K562 (cell line): ENCODE measurements at regions not wholly inside any gene's neighbourhood (a gene's known extent, or its start where the extent isn't known, plus 50 kb on each side); places are given as distances from the start of the nearest gene placed in this dataset.

Source experiments
- ATAC-seq: fragments of 200-7000 bp; cut with Tn5 transposase; 3 replicates; pipeline ENCODE4 v1.9.1; 2020; ENCODE audit warnings: moderate library complexity
- BruUV-seq: library from RNA; stranded (reverse); fragments of 400-500 nt; replicated peaks from 2 replicates; lab custom pipeline; 2021; lab: Mats Ljungman, UMichigan
- CTCF ChIA-PET: fragments of 300-600 bp; formaldehyde crosslinking; extraction: SDS; loops from one replicate; lab custom pipeline; 2021; ENCODE audit warnings: low intra/inter-chr PET ratio; lab: Yijun Ruan, JAX
- POLR2A ChIA-PET: fragments of 300-600, 350-650 bp; sonication (Branson Sonifier 250); formaldehyde crosslinking; extraction: SDS; loops from one replicate; lab custom pipeline; 2021; ENCODE audit warnings: antibody characterized with exemption, inconsistent platforms; lab: Yijun Ruan, JAX
- DNase-seq, 4 experiments: peaks; one replicate each; pipeline versions ENCODE4 v3.0.0 to v3.0.0-alpha.2; 2011 to 2018; ENCODE audit warnings: low spot score in 3 of 4, mixed read lengths in 3 of 4; ENCODE audit errors: extremely low read depth in 1 of 4
- FAIRE-seq: peaks from 2 replicates; lab custom pipeline; 2011; peaks lifted over from hg19 to GRCh38; lab: Jason Lieb, UNC
- H2AFZ ChIP-seq: 2 replicates; pipeline ENCODE4 v1.6.0; 2011; ENCODE audit warnings: low read depth, low read length, control low read depth, inconsistent platforms
- H3K27ac ChIP-seq: fragments of 200-600 bp; 3 replicates; pipeline ENCODE4 v1.8.0; 2011; ENCODE audit warnings: low read depth, mild to moderate bottlenecking, control low read depth, inconsistent platforms, low read length, moderate library complexity, mixed read lengths; ENCODE audit errors: extremely low read depth
- H3K27me3 ChIP-seq, 2 experiments: fragments of 300-600 bp in 1 of 2; 2 replicates in 1 of 2; 3 replicates in 1 of 2; pipeline versions ENCODE4 v1.6.0 to v1.8.0; 2011; ENCODE audit warnings: inconsistent platforms in 2 of 2, low read length in 2 of 2, mild to moderate bottlenecking in 1 of 2, mixed read lengths in 1 of 2, moderate library complexity in 1 of 2; ENCODE audit not compliant: control insufficient read depth in 2 of 2, insufficient read depth in 2 of 2
- H3K36me3 ChIP-seq: fragments of 300-600 bp; 3 replicates; pipeline ENCODE4 v1.8.0; 2011; ENCODE audit warnings: mild to moderate bottlenecking, low read length, inconsistent platforms; ENCODE audit not compliant: control insufficient read depth, insufficient read depth
- H3K4me1 ChIP-seq, 2 experiments: fragments of 200-600 bp in 1 of 2; replicated peaks in 1 of 2; 2 replicates in 1 of 2; 3 replicates in 1 of 2; pipeline versions ENCODE4 v1.5.1 to v1.8.0; 2011; ENCODE audit warnings: inconsistent platforms in 2 of 2, low read length in 2 of 2, mild to moderate bottlenecking in 1 of 2, mixed read lengths in 1 of 2, moderate library complexity in 1 of 2; ENCODE audit not compliant: control insufficient read depth in 2 of 2, insufficient read depth in 2 of 2
- H3K4me2 ChIP-seq: 2 replicates; pipeline ENCODE4 v1.6.1; 2011; ENCODE audit warnings: low read length, control low read depth, inconsistent platforms, mixed read lengths; ENCODE audit not compliant: insufficient read depth
- H3K4me3 ChIP-seq: fragments of 200-600 bp; sonication (generic), shearing (Covaris generic); 2 replicates; pipeline ENCODE4 v1.5.1; 2016; ENCODE audit warnings: control low read depth, inconsistent platforms
- H3K79me2 ChIP-seq: fragments of 200-600 bp; 3 replicates; pipeline ENCODE4 v1.8.0; 2011; ENCODE audit warnings: low read length, inconsistent platforms; ENCODE audit not compliant: control insufficient read depth, insufficient read depth
- H3K9ac ChIP-seq, 2 experiments: 2 replicates each; pipeline versions ENCODE4 v1.6.0 to v1.6.1; 2011; ENCODE audit warnings: low read depth in 2 of 2, low read length in 2 of 2, control low read depth in 1 of 2, inconsistent platforms in 1 of 2, mild to moderate bottlenecking in 1 of 2, mixed read lengths in 1 of 2; ENCODE audit not compliant: insufficient read depth in 1 of 2
- H3K9me1 ChIP-seq: one replicate; pipeline ENCODE4 v1.6.0; 2011; ENCODE audit warnings: inconsistent platforms, mild to moderate bottlenecking, low read length, moderate library complexity; ENCODE audit not compliant: control insufficient read depth, insufficient read depth
- H3K9me3 ChIP-seq: replicated peaks from 2 replicates; pipeline ENCODE4 v1.5.1; 2011; ENCODE audit warnings: low read depth, low read length, inconsistent platforms; ENCODE audit not compliant: control insufficient read depth, insufficient read depth
- H4K20me1 ChIP-seq: replicated peaks from 2 replicates; pipeline ENCODE4 v1.6.1; 2011; ENCODE audit warnings: low read length, inconsistent platforms, mixed read lengths; ENCODE audit not compliant: control insufficient read depth, insufficient read depth
- CBX1 ChIP-seq: sonication (generic); IDR thresholded peaks from 2 replicates; pipeline ENCODE4 v1.6.1; 2016; ENCODE audit warnings: antibody characterized with exemption, low read depth, mild to moderate bottlenecking
- ELK1 ChIP-seq: sonication (generic); formaldehyde crosslinking; IDR thresholded peaks from 2 replicates; pipeline ENCODE4 v1.8.1; 2022; ENCODE audit warnings: missing genetic modification reagents
- ESRRB ChIP-seq: fragments of 250-450 bp; sonication (Bioruptor Pico); IDR thresholded peaks from 2 replicates; pipeline ENCODE4 v1.5.0; 2020; ENCODE audit warnings: mild to moderate bottlenecking, moderate library complexity, borderline replicate concordance
- ETV6 ChIP-seq, 3 experiments: fragments of 150-350 bp in 1 of 3; sonication (generic) in 1 of 3; formaldehyde crosslinking in 1 of 3; IDR thresholded peaks; 2 replicates each; pipeline versions ENCODE4 v1.6.1 to v1.8.0; 2014 to 2022; ENCODE audit warnings: borderline replicate concordance in 2 of 3, low read depth in 2 of 3, antibody characterized with exemption in 1 of 3, low read length in 1 of 3, mild to moderate bottlenecking in 1 of 3, missing genetic modification reagents in 1 of 3
- KDM1A ChIP-seq, 2 experiments: fragments of 450-650 bp; IDR thresholded peaks; 2 replicates each; pipeline ENCODE4 v1.6.1; 2016; ENCODE audit warnings: mild to moderate bottlenecking in 2 of 2
- MAFG ChIP-seq: fragments of 450-650 bp; conservative IDR thresholded peaks from 2 replicates; pipeline ENCODE4 v1.6.1; 2016; ENCODE audit warnings: missing genetic modification characterization, missing compliant biosample characterization
- PCBP2 ChIP-seq: fragments of 200-400 bp; formaldehyde crosslinking; IDR thresholded peaks from 2 replicates; pipeline ENCODE4 v1.6.1; 2018; ENCODE audit warnings: low read length, low read depth, mild to moderate bottlenecking, moderate library complexity; ENCODE audit not compliant: poor library complexity, severe bottlenecking
- PHF8 ChIP-seq: fragments of 200-600 bp; sonication (generic); IDR thresholded peaks from 2 replicates; pipeline ENCODE4 v1.6.1; 2012; ENCODE audit warnings: mixed run types, mild to moderate bottlenecking, inconsistent platforms, low read length, moderate library complexity, borderline replicate concordance
- ZNF274 ChIP-seq: IDR thresholded peaks from 2 replicates; pipeline ENCODE4 v1.6.1; 2011; ENCODE audit warnings: low read depth, mild to moderate bottlenecking, low read length, moderate library complexity, borderline replicate concordance
- ZNF347 ChIP-seq: fragments of 450-650 bp; formaldehyde crosslinking; IDR thresholded peaks from 2 replicates; pipeline ENCODE4 v1.4.0; 2020; ENCODE audit warnings: low read depth, mild to moderate bottlenecking, moderate library complexity
- ZNF583 ChIP-seq: fragments of 250-450 bp; sonication (Bioruptor Pico); IDR thresholded peaks from 2 replicates; pipeline ENCODE4 v1.4.0; 2020
- ZNF668 ChIP-seq: fragments of 250-450 bp; sonication (Bioruptor Pico); IDR thresholded peaks from 2 replicates; pipeline ENCODE4 v1.8.0; 2022; ENCODE audit warnings: mild to moderate bottlenecking, inconsistent platforms
- ZNF766 ChIP-seq: fragments of 200-800 bp; sonication (Bioruptor generic); conservative IDR thresholded peaks from 2 replicates; pipeline ENCODE4 v1.6.1; 2016; ENCODE audit warnings: missing genetic modification characterization, missing compliant biosample characterization
- WGBS: fragments of 100-300 bp; shearing (Covaris generic); methylation state at CpG from one replicate; pipeline ENCODE4 v1.1.6; 2016; ENCODE audit warnings: low coverage, mixed read lengths; ENCODE audit not compliant: insufficient coverage; ENCODE audit errors: missing lambda C conversion rate; 5-methylcytosine and 5-hydroxymethylcytosine counted together
- in situ Hi-C: fragments of 300-500 bp; cut with MboI; formaldehyde crosslinking; loops from 4 replicates; pipeline ENCODE4 v1.15.0; 2018; ENCODE audit warnings: inconsistent platforms, mixed read lengths
- intact Hi-C: fragments of 100-400 bp; cut with micrococcal nuclease; formaldehyde crosslinking; loops from 2 replicates; pipeline ENCODE4 v1.14.2; 2022
- TF ChIP-seq, protein P1 (sequence below): sonication (generic); formaldehyde crosslinking; IDR thresholded peaks from 2 replicates; pipeline ENCODE4 v1.9.0; 2022; ENCODE audit warnings: mild to moderate bottlenecking, missing genetic modification reagents

DNA sequence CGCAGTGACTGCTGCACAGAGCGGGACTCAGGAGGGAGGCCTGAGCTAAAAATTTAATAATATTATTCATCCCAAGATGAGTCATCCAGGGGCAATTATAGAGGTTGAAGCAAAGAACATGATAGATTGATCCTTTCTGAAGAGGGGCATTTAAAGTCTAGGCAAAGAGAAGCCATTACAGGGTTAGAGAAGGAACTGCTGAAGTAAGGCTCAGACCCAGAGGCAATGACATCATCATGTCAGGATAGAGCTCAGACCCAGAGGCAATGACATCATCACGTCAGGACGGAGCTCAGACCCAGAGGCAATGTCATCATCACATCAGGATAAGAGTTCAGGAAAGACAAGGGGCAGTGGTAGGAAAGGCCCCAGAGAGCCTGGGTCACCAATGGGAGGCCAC lies 184.0 kb downstream of the TMEM18 start (continued):
- TF ChIP-seq ZNF583 (CRISPR knock-in tag) (no peak), KDM1A (IDR thresholded peaks at IDR 0.05) (no peak)

DNA sequence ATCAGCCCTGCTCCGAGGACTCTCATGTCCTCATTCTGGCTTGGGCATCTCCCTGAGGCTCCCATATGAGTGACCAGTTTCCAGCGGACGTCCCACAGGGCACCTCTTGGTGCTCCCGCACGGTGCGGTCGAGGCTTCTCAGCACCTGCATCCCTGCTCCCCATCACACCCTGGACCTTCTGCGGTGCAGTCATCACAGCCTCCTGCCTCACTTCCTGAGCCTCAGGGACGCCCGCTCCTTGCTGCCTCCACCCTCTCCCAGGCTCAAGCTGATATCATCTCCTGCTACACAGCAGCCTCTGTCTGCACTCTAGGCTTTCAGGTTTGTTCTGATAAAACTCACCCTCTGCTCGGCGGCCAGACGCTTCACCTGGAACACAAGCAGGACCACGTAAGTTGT lies 185.0 kb downstream of the TMEM18 start:
- no peak overlapping the region for H3K4me3 ChIP-seq
- intact Hi-C loops (no loop called here), in situ Hi-C loops (no loop called here)
- ATAC-seq (no peak), DNase-seq (no peak), FAIRE-seq (no peak)
- WGBS = 8% methylated on average over 14 of the region's 14 CpGs
- H3K27me3 ChIP-seq = peaks cover 2 to 41% of the 10 kb centered on the region in 2 experiments; a peak in 3 of 5 replicates
- no peak overlapping the region for H3K9ac ChIP-seq
- H3K79me2 ChIP-seq = no peaks in the 10 kb centered on the region
- peaks cover 3% of the 10 kb centered on the region for H3K9me1 ChIP-seq
- no peak overlapping the region for H3K4me2 ChIP-seq
- CTCF ChIA-PET = no interaction called here
- no peak overlapping the region for H2AFZ ChIP-seq
- no peaks in the 10 kb centered on the region for H3K4me1 ChIP-seq
- no TSS peak for BruUV-seq
- TF ChIP-seq ELK1 (no peak), PHF8 (no peak), ESRRB (CRISPR knock-in tag) (no peak), ZNF347 (CRISPR knock-in tag) (no peak), MAFG (tag) (no peak), ETV6 (IDR thresholded peaks at IDR 0.05; ENCODE audit: borderline replicate concordance in 1 of 2, low read depth in 2 of 2, low read length in 1 of 2) (no peak), ETV6 (CRISPR knock-in tag; IDR thresholded peaks at IDR 0.05; ENCODE audit: borderline replicate concordance) (no peak), CBX1 (no peak), ZNF274 (no peak), ZNF668 (no peak), ZNF766 (CRISPR knock-in tag) (no peak), PCBP2 (no peak)
- TF ChIP-seq, protein P1, sequence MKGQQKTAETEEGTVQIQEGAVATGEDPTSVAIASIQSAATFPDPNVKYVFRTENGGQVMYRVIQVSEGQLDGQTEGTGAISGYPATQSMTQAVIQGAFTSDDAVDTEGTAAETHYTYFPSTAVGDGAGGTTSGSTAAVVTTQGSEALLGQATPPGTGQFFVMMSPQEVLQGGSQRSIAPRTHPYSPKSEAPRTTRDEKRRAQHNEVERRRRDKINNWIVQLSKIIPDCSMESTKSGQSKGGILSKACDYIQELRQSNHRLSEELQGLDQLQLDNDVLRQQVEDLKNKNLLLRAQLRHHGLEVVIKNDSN (CRISPR knock-in tag) = no peak
- POLR2A ChIA-PET = no interaction called here
- H3K36me3 ChIP-seq = no peaks in the 10 kb centered on the region
- H4K20me1 ChIP-seq = no peaks in the 10 kb centered on the region
- no peak overlapping the region for H3K27ac ChIP-seq
- H3K9me3 ChIP-seq = no peaks in the 10 kb centered on the region
